KMS-11 (cell line): ENCODE measurements at regions not wholly inside any gene's neighbourhood (a gene's known extent, or its start where the extent isn't known, plus 50 kb on each side); places are given as distances from the start of the nearest gene placed in this dataset.

Experiments used
- H2AFZ ChIP-seq: fragments of 200-600 bp; sonication (generic); 2 replicates; pipeline ENCODE4 v1.6.1; 2016; ENCODE audit warnings: antibody characterized with exemption, mixed run types, low read depth
- H3K27ac ChIP-seq: fragments of 200-600 bp; sonication (generic); 2 replicates; pipeline ENCODE4 v1.6.1; 2016; ENCODE audit warnings: mild to moderate bottlenecking, mixed run types
- H3K27me3 ChIP-seq: fragments of 200-600 bp; sonication (generic); 2 replicates; pipeline ENCODE4 v1.6.1; 2017; ENCODE audit warnings: mild to moderate bottlenecking, low read depth, mixed run types, moderate library complexity; ENCODE audit not compliant: insufficient read depth
- H3K36me3 ChIP-seq: fragments of 200-600 bp; sonication (generic); 2 replicates; pipeline ENCODE4 v1.6.1; 2017; ENCODE audit warnings: mild to moderate bottlenecking, mixed run types; ENCODE audit not compliant: insufficient read depth
- H3K4me1 ChIP-seq: fragments of 200-600 bp; sonication (generic); 2 replicates; pipeline ENCODE4 v1.6.1; 2016; ENCODE audit warnings: mild to moderate bottlenecking, low read depth, mixed run types; ENCODE audit not compliant: poor library complexity, severe bottlenecking
- H3K4me2 ChIP-seq: fragments of 200-600 bp; sonication (generic); 2 replicates; pipeline ENCODE4 v1.7.0; 2016; ENCODE audit warnings: mild to moderate bottlenecking, mixed run types
- H3K4me3 ChIP-seq: fragments of 200-600 bp; sonication (generic); IDR thresholded peaks from 2 replicates; pipeline ENCODE4 v1.6.1; 2017; ENCODE audit warnings: low read depth, low read length, mixed read lengths; ENCODE audit not compliant: insufficient read depth
- H3K79me2 ChIP-seq: fragments of 200-600 bp; sonication (generic); 2 replicates; pipeline ENCODE4 v1.6.1; 2016; ENCODE audit warnings: low read depth, mixed run types; ENCODE audit not compliant: insufficient read depth
- H3K9ac ChIP-seq: fragments of 200-600 bp; sonication (generic); 2 replicates; pipeline ENCODE4 v1.6.1; 2016; ENCODE audit warnings: mild to moderate bottlenecking, mixed run types
- H4K20me1 ChIP-seq: fragments of 200-600 bp; sonication (generic); 2 replicates; pipeline ENCODE4 v1.6.1; 2016; ENCODE audit warnings: mild to moderate bottlenecking, mixed run types; ENCODE audit not compliant: insufficient read depth
- CTCF ChIP-seq: fragments of 200-600 bp; sonication (generic); conservative IDR thresholded peaks from 2 replicates; pipeline ENCODE4 v1.6.1; 2017; ENCODE audit warnings: low read depth, mild to moderate bottlenecking, antibody characterized with exemption, low read length, moderate library complexity, mixed read lengths

GRCh38 chr11:70842701-70843100, 409.7 kb downstream of the SHANK2 start:
- Histone ChIP-seq H3K79me2 (no peaks in the 10 kb centered on the region), H3K4me3 (no peak overlapping the region), H3K27ac (no peak overlapping the region), H3K9ac (no peak overlapping the region), H3K36me3 (no peaks in the 10 kb centered on the region), H4K20me1 (no peaks in the 10 kb centered on the region), H2AFZ (no peak overlapping the region), H3K4me1 (no peaks in the 10 kb centered on the region), H3K27me3 (no peaks in the 10 kb centered on the region), H3K4me2 (no peak overlapping the region)
- no peak for TF ChIP-seq CTCF

- no peak overlapping the region for H3K4me2 ChIP-seq
- no peaks in the 10 kb centered on the region for H3K36me3 ChIP-seq
- no peak overlapping the region for H3K9ac ChIP-seq
- H3K27ac ChIP-seq, result no peak overlapping the region
- no peak overlapping the region for H3K4me3 ChIP-seq
- no peaks in the 10 kb centered on the region for H3K79me2 ChIP-seq
- no peaks in the 10 kb centered on the region for H3K27me3 ChIP-seq
- H4K20me1 ChIP-seq, result no peaks in the 10 kb centered on the region
- H2AFZ ChIP-seq, result no peak overlapping the region
- TF ChIP-seq CTCF, result no peak
- no peaks in the 10 kb centered on the region for H3K4me1 ChIP-seq
These were observed 408.5 kb downstream of the SHANK2 start for GRCh38 chr11:70843906-70844305.

GRCh38 chr11:70844387-70844786, 408.0 kb downstream of the SHANK2 start:
- Histone ChIP-seq H2AFZ (no peak overlapping the region), H4K20me1 (no peaks in the 10 kb centered on the region), H3K27ac (no peak overlapping the region), H3K4me1 (no peaks in the 10 kb centered on the region), H3K27me3 (no peaks in the 10 kb centered on the region), H3K79me2 (no peaks in the 10 kb centered on the region), H3K36me3 (no peaks in the 10 kb centered on the region), H3K4me2 (no peak overlapping the region), H3K4me3 (no peak overlapping the region), H3K9ac (no peak overlapping the region)
- TF ChIP-seq CTCF, result no peak

- H3K4me3 ChIP-seq, result no peak overlapping the region
- no peak overlapping the region for H3K9ac ChIP-seq
- no peaks in the 10 kb centered on the region for H3K27me3 ChIP-seq
- no peak for TF ChIP-seq CTCF
- no peaks in the 10 kb centered on the region for H3K79me2 ChIP-seq
- H3K27ac ChIP-seq, result no peak overlapping the region
- no peaks in the 10 kb centered on the region for H4K20me1 ChIP-seq
- H2AFZ ChIP-seq, result no peak overlapping the region
- no peaks in the 10 kb centered on the region for H3K4me1 ChIP-seq
- no peaks in the 10 kb centered on the region for H3K36me3 ChIP-seq
- no peak overlapping the region for H3K4me2 ChIP-seq
These were observed 406.8 kb downstream of the SHANK2 start for GRCh38 chr11:70845591-70846041.
